ENCODE measurements at regions not wholly inside any gene's neighbourhood (a gene's known extent, or its start where the extent isn't known, plus 50 kb on each side); places are given as distances from the start of the nearest gene placed in this dataset.

DNA sequence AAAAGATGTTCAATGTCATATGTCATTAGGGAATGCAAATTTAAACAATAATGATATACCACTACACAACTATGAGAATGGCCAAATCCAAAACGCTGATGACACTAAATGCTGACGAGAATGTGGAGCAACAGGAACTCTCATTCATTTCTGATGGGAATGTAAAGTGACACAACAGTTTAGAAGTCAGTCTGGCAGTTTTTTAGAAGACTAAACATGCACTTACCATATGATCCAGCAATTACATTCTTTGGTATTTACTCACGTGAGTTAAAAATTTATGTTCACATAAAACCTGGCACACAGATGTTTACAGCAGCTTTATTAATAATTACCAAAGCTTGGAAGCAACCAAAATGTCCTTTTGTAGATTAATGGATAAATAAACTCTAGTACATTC is 110.4 kb upstream of the C1orf21 start:
- no peak for TF ChIP-seq POLR2AphosphoS5 (IDR thresholded peaks at IDR 0.05)
- TF ChIP-seq, protein P1, sequence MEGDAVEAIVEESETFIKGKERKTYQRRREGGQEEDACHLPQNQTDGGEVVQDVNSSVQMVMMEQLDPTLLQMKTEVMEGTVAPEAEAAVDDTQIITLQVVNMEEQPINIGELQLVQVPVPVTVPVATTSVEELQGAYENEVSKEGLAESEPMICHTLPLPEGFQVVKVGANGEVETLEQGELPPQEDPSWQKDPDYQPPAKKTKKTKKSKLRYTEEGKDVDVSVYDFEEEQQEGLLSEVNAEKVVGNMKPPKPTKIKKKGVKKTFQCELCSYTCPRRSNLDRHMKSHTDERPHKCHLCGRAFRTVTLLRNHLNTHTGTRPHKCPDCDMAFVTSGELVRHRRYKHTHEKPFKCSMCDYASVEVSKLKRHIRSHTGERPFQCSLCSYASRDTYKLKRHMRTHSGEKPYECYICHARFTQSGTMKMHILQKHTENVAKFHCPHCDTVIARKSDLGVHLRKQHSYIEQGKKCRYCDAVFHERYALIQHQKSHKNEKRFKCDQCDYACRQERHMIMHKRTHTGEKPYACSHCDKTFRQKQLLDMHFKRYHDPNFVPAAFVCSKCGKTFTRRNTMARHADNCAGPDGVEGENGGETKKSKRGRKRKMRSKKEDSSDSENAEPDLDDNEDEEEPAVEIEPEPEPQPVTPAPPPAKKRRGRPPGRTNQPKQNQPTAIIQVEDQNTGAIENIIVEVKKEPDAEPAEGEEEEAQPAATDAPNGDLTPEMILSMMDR (IDR thresholded peaks at IDR 0.05), result no peak
- TF ChIP-seq POLR2A (IDR thresholded peaks at IDR 0.05), result no peak
- no peaks in the 10 kb centered on the region for H3K36me3 ChIP-seq
- no peak for DNase-seq (ENCODE audit: low spot score in 2 of 2)
- H3K27ac ChIP-seq, result no peak overlapping the region
- no peaks in the 10 kb centered on the region for H3K4me1 ChIP-seq
- intact Hi-C loops (cut with DNase I; ENCODE audit: low total_unique reads), result no loop called here
- no peaks in the 10 kb centered on the region for H3K9me3 ChIP-seq
- no peaks in the 10 kb centered on the region for H3K27me3 ChIP-seq
- no peak overlapping the region for H3K4me3 ChIP-seq

DNA sequence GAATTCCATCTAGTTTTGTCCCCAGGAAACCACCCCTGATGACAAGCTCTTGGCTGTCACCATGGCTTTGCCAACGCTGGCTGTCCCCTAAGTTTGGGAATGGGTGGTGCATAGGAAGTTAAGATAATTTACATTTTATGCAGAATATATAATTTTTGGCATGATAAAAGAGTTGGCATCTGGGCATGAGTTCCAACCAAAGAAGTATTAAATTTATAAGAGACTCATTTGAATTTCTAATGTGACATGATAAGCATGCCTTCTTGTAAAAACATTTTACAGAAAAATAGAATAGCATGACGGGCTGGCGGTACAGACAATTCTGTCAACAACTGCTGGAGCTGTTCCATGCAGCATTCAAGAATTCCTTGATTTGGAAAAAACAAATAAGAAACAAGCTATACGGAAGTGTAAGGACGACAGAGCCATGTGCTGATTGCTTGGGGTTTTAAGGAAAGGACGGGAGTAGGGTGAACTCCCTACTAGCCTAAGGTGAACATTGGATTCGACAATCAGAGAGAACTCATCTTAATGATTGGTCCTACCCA is 106.8 kb upstream of the C1orf21 start:
- Histone ChIP-seq H3K36me3 (no peaks in the 10 kb centered on the region), H3K27me3 (no peaks in the 10 kb centered on the region), H3K4me3 (no peak overlapping the region), H3K27ac (no peak overlapping the region), H3K9me3 (no peaks in the 10 kb centered on the region), H3K4me1 (no peaks in the 10 kb centered on the region)
- no peak for DNase-seq (ENCODE audit: low spot score in 2 of 2)
- TF ChIP-seq, protein P1 (IDR thresholded peaks at IDR 0.05), result no peak
- no peak for TF ChIP-seq POLR2AphosphoS5 (IDR thresholded peaks at IDR 0.05)
- TF ChIP-seq POLR2A (IDR thresholded peaks at IDR 0.05), result no peak
- intact Hi-C loops (cut with DNase I; ENCODE audit: low total_unique reads), result no loop called here

DNA sequence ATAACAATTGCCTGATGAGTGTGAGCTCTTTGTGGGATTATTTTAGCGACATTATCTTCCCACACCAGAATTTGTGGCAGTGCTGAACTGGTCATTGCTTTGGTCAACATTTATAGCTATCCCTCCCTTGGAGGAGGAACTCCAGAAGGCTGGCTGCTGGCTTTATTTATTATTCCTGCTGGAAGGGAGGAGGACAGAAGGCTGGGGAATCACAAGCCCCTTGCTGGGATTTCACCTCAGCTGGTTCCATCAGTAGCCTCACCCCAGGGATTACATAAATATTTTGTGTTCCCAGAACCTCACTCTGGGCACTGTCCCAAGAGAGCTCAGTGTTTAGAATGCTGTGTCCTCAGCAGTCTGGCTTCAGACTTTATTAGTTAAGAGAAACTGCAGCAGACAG is 102.8 kb upstream of the C1orf21 start:
- H3K27ac ChIP-seq, result no peak overlapping the region
- H3K9me3 ChIP-seq, result peaks cover 0 to 7% of the 10 kb centered on the region in 2 donors
- H3K36me3 ChIP-seq, result no peaks in the 10 kb centered on the region
- no peak overlapping the region for H3K4me3 ChIP-seq
- H3K27me3 ChIP-seq, result no peaks in the 10 kb centered on the region
- no peak for DNase-seq (ENCODE audit: low spot score in 2 of 2)
- intact Hi-C loops (cut with DNase I; ENCODE audit: low total_unique reads), result no loop called here
- TF ChIP-seq, protein P1 (IDR thresholded peaks at IDR 0.05), result no peak
- no peak for TF ChIP-seq POLR2AphosphoS5 (IDR thresholded peaks at IDR 0.05)
- no peak for TF ChIP-seq POLR2A (IDR thresholded peaks at IDR 0.05)
- no peaks in the 10 kb centered on the region for H3K4me1 ChIP-seq

DNA sequence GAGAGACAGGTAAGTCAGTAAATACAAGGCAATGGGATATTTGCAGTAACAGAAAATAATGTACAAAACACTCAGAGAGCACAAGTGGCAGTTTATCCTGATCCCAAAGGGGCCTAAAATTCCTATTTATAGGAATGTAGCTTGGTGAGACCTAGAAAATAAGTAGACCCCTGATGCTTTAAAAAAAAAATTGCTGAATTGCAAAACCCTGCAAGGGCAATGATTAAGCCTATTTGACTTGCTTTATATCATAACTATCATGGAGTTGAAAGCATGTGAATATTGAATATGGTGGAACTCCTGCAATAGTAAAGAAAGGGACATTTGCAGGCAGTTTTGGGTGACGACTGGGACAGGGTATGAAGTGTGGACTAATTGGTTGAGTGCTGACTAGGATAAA is 101.9 kb upstream of the C1orf21 start:
- DNase-seq (ENCODE audit: low spot score in 2 of 2), result no peak
- H3K36me3 ChIP-seq, result no peaks in the 10 kb centered on the region
- H3K4me3 ChIP-seq, result no peak overlapping the region
- no peaks in the 10 kb centered on the region for H3K4me1 ChIP-seq
- no peaks in the 10 kb centered on the region for H3K27me3 ChIP-seq
- H3K9me3 ChIP-seq, result peaks cover 1 to 14% of the 10 kb centered on the region in 2 donors
- intact Hi-C loops (cut with DNase I; ENCODE audit: low total_unique reads), result no loop called here
- no peak for TF ChIP-seq POLR2A (IDR thresholded peaks at IDR 0.05)
- TF ChIP-seq, protein P1 (IDR thresholded peaks at IDR 0.05), result no peak
- no peak for TF ChIP-seq POLR2AphosphoS5 (IDR thresholded peaks at IDR 0.05)
- no peak overlapping the region for H3K27ac ChIP-seq

DNA sequence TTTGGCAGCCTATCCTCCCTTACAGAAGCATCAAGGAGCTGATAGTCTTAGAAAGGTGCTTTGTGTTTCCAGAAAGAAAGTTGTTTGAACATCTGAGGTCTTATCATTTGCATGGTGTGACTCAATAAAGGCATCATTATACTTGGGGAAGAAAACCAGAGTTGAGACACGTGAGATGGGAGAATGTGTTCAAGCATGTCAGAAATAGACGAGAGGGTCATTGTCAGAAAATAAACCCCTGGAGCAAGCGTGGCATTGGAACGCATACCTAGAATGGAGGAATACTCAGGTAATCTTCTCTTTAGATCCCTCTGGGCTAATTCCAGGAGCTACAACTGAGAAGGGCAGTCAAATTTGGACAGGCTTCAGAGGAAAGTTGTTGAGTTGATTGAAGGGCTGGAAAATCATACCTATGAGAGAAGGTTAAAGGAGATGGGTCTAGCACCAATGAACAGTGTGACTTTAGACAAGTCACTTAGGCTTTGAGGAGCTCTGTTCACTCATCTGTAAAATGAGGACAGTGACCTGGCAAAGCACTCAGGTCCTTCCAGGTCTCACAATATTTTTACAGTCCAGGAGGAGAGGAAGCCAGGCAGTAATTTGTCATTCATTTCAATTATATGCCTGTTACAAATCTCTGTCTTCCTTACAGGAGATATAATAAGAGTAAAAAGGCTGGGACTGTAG is 101.3 kb upstream of the C1orf21 start:
- peaks cover 6 to 19% of the 10 kb centered on the region in 2 donors for H3K9me3 ChIP-seq
- no peak for TF ChIP-seq POLR2A (IDR thresholded peaks at IDR 0.05)
- TF ChIP-seq, protein P1 (IDR thresholded peaks at IDR 0.05), result no peak
- TF ChIP-seq POLR2AphosphoS5 (IDR thresholded peaks at IDR 0.05), result no peak
- no peaks in the 10 kb centered on the region for H3K27me3 ChIP-seq
- intact Hi-C loops (cut with DNase I; ENCODE audit: low total_unique reads), result no loop called here
- no peaks in the 10 kb centered on the region for H3K36me3 ChIP-seq
- no peak overlapping the region for H3K27ac ChIP-seq
- no peaks in the 10 kb centered on the region for H3K4me1 ChIP-seq
- no peak for DNase-seq (ENCODE audit: low spot score in 2 of 2)
- H3K4me3 ChIP-seq, result no peak overlapping the region

Measured in breast epithelium (tissue), 4 donors.